Esophagus squamous epithelium (tissue), 4 donors: ENCODE measurements at regions not wholly inside any gene's neighbourhood (a gene's known extent, or its start where the extent isn't known, plus 50 kb on each side); places are given as distances from the start of the nearest gene placed in this dataset.

Experiments
- CTCF ChIP-seq, 6 experiments: fragments of 450-650 bp in 4 of 6; fragments of 200-600 bp in 2 of 6; sonication (generic) in 2 of 6; IDR thresholded peaks; one replicate each; pipeline ENCODE4 v1.5.1; 2016 to 2019; ENCODE audit warnings: antibody characterized with exemption in 6 of 6, mild to moderate bottlenecking in 4 of 6, moderate library complexity in 4 of 6
- POLR2A ChIP-seq, 4 donors: fragments of 450-650 bp; IDR thresholded peaks; one replicate each; pipeline ENCODE4 v1.6.1; 2017; ENCODE audit warnings: antibody characterized with exemption in 4 of 4, mild to moderate bottlenecking in 4 of 4, moderate library complexity in 3 of 4

DNA sequence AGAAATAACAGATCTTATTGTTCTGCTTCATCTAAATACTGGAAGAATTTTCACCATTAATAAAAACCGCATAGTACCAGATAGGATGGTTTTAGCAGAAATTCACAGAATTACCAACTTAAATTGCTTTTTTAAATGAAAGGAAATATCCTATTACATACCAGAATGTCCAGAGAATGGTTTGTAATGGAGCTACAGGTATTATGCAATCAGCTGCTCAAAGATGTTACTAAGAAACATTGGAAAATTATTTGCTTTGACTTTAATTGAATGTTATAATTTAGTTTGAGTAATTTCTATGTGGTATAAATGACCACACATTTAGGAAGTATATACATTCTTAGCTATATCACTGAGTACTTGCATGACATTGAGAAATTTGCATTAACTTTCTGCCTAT lies 338.3 kb downstream of the ETV1 start:
- TF ChIP-seq POLR2A (IDR thresholded peaks at IDR 0.05) (no peak), CTCF (IDR thresholded peaks at IDR 0.05) (no peak)
